ENCODE measurements at regions not wholly inside any gene's neighbourhood (a gene's known extent, or its start where the extent isn't known, plus 50 kb on each side); places are given as distances from the start of the nearest gene placed in this dataset.

- Histone ChIP-seq H3K4me3 (no peak overlapping the region), H3K36me3 (no peaks in the 10 kb centered on the region), H3K4me1 (no peaks in the 10 kb centered on the region), H3K9me3 (no peaks in the 10 kb centered on the region), H3K27me3 (no peaks in the 10 kb centered on the region), H3K27ac (no peak overlapping the region)
- TF ChIP-seq POLR2A (IDR thresholded peaks at IDR 0.05) (no peak), CTCF (IDR thresholded peaks at IDR 0.05) (no peak)
- no peak for DNase-seq
- intact Hi-C loops (cut with DNase I; ENCODE audit: low total_unique reads), result no loop called here
These were observed 335.4 kb upstream of the RAG2 start for GRCh38 chr11:36933481-36933880.

GRCh38 chr11:36931139-36931538 lies 333.1 kb upstream of the RAG2 start:
- H3K27ac ChIP-seq, result no peak overlapping the region
- H3K27me3 ChIP-seq, result no peaks in the 10 kb centered on the region
- intact Hi-C loops (cut with DNase I; ENCODE audit: low total_unique reads), result no loop called here
- no peak overlapping the region for H3K4me3 ChIP-seq
- no peaks in the 10 kb centered on the region for H3K36me3 ChIP-seq
- no peaks in the 10 kb centered on the region for H3K4me1 ChIP-seq
- no peaks in the 10 kb centered on the region for H3K9me3 ChIP-seq
- no peak for TF ChIP-seq CTCF (IDR thresholded peaks at IDR 0.05)
- TF ChIP-seq POLR2A (IDR thresholded peaks at IDR 0.05), result no peak
- no peak for DNase-seq

- H3K36me3 ChIP-seq, result no peaks in the 10 kb centered on the region
- no peaks in the 10 kb centered on the region for H3K27me3 ChIP-seq
- intact Hi-C loops (cut with DNase I; ENCODE audit: low total_unique reads), result no loop called here
- no peaks in the 10 kb centered on the region for H3K4me1 ChIP-seq
- no peak for TF ChIP-seq POLR2A (IDR thresholded peaks at IDR 0.05)
- no peak for TF ChIP-seq CTCF (IDR thresholded peaks at IDR 0.05)
- no peak overlapping the region for H3K4me3 ChIP-seq
- H3K27ac ChIP-seq, result no peak overlapping the region
- DNase-seq, result no peak
- H3K9me3 ChIP-seq, result no peaks in the 10 kb centered on the region
These were observed 332.2 kb upstream of the RAG2 start for GRCh38 chr11:36930256-36930655.

GRCh38 chr11:36929401-36929800 lies 331.4 kb upstream of the RAG2 start:
- no peak for DNase-seq
- H3K4me1 ChIP-seq, result no peaks in the 10 kb centered on the region
- no peaks in the 10 kb centered on the region for H3K36me3 ChIP-seq
- H3K27ac ChIP-seq, result no peak overlapping the region
- no peaks in the 10 kb centered on the region for H3K27me3 ChIP-seq
- intact Hi-C loops (cut with DNase I; ENCODE audit: low total_unique reads), result no loop called here
- no peaks in the 10 kb centered on the region for H3K9me3 ChIP-seq
- no peak overlapping the region for H3K4me3 ChIP-seq
- TF ChIP-seq POLR2A (IDR thresholded peaks at IDR 0.05) (no peak), CTCF (IDR thresholded peaks at IDR 0.05) (no peak)

GRCh38 chr11:36928621-36929020 lies 330.6 kb upstream of the RAG2 start:
- no peak for TF ChIP-seq POLR2A (IDR thresholded peaks at IDR 0.05)
- TF ChIP-seq CTCF (IDR thresholded peaks at IDR 0.05), result no peak
- intact Hi-C loops (cut with DNase I; ENCODE audit: low total_unique reads), result no loop called here
- DNase-seq, result no peak

More at GRCh38 chr11:36928621-36929020, 330.6 kb upstream of the RAG2 start:
- H3K9me3 ChIP-seq, result no peaks in the 10 kb centered on the region
- H3K4me3 ChIP-seq, result no peak overlapping the region
- no peak overlapping the region for H3K27ac ChIP-seq
- H3K27me3 ChIP-seq, result no peaks in the 10 kb centered on the region
- no peaks in the 10 kb centered on the region for H3K4me1 ChIP-seq
- H3K36me3 ChIP-seq, result no peaks in the 10 kb centered on the region

Data from uterus (tissue), 3 donors.